CD4-positive, alpha-beta T cell treated with Interferon gamma for 1 hour (primary cell): ENCODE measurements at regions not wholly inside any gene's neighbourhood (a gene's known extent, or its start where the extent isn't known, plus 50 kb on each side); places are given as distances from the start of the nearest gene placed in this dataset.
"Not testable (repeated sequence)": the region's sequence is repeated elsewhere in the genome, so short reads cannot be mapped to it uniquely, and the experiment has no call there.

Source experiments
- DNase-seq: peaks from one replicate; pipeline ENCODE4 v3.0.0-alpha.2; 2020

DNA sequence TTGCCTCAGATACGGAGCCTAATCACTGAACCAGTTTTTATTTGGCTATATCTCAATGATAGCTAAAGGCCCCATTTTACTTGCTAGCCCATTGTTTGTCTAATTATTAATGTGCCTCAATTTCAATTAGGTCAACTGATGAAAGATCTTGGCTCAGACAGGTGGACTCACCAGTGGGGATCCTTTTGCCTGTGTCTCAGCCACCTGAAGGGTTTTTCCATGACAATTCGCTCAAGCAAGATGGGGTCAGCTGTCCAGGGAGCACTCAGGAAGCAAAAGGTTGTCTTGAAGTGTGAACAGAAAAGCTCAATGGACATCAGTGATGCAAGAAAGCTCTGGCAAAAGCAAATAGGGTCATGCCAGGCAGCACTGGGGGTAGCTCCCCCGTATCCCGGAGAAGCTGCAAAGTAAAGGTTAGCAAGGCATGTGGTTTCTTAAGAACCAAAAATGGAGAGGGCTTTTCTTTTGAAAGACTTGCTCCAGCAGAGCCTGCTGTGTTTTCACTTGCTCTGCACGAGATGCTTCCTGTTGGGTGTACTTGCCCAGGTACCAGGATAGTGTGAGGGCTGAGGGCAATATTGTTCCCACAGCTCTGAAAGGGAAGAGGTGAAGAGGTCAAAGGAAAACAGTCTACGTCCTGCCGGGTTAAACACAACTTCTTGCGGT is 541.2 kb upstream of the CDH5 start:
- DNase-seq = no peak

DNA sequence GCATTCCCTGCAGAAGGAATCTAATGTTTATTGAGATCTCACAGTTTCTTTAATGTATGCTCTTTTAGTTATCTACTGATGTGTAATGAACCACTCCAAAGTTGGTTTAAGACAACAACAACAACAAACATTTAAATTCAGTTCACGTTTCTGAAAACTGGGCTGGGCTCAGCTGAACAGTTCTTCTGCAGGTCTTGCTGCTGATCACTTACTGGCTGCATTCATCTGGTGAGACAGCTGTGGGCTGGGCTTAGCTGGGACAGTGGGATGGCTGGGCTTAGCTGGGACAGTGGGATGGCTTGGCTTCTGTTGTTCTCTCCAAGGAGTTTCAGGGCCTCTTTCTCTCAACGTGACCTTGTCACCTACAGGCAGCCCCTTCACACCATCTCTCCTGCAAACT is 544.3 kb upstream of the CDH5 start:
- DNase-seq = no peak

DNA sequence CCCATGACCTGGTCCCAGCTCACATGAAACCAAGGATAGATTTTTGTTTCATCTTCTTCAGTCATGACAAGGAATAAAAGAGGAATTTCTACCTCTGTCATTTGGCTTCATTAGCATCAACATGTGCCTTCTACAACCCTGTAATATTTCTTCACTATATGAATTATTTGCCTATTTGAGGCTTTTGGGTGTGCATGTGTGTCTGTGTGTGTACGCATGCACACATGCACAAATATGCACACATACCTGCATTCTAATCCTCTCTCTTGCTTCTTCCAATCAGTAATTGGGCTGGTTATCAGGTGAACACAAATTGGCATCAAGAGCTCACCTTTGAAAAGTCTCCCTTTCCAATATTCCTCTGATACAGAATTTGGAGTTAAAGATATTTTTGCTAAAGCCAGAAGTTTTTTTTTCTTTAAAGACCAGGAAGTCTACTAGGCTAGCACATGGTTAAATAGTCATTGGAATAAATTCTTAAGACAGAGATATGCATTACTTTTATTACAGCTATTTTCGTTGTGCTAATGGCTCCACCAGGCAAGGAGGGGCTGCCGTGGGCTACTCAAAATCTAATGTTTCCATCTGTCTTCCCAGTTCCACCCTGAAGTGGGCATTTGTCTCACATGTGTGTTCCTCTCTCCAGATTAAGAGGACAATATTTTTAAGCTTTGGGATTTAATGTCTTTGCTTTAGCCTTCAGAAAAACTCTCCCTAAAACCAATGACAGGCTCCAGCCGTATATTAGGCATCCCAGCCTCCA is 547.2 kb upstream of the CDH5 start:
- no peak for DNase-seq

DNA sequence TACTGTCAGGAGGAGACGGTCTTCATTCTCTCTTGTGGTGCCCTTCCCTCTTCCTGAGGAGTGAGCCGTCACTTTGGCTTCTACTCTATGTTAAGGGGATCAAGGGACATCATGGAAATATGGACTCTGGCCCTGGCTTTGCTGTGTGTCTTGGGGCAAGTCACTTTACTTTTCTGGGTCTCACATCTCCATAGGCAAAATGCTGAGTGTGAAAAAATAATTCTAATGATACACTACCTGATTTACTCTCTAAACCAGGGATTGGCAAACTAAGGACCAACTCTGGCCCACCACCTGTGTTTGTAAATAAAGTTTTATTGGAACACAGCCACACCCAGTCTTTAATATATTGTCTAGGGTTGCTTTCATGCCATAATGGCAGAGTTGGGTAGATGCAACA is 548.7 kb upstream of the CDH5 start:
- DNase-seq = no peak

DNA sequence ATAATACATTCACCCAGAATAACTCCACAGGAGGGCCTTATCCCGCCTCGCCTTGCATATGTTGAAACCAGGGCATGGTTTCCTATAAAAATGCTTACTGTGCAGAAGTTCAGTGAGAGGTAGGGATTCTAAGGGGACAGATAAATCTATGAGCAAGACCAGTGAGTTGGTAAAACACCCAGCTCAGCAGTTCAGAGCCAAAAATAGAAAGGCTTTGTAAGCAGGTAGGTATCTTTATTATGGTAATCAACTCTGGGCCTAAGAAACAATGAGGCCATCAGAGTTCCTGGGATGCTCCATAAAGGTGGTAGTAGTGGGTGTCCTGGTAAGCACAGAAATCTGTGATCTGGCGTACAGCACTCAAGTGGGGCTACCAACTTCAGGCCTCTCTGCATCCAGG is 549.4 kb upstream of the CDH5 start:
- no peak for DNase-seq

DNA sequence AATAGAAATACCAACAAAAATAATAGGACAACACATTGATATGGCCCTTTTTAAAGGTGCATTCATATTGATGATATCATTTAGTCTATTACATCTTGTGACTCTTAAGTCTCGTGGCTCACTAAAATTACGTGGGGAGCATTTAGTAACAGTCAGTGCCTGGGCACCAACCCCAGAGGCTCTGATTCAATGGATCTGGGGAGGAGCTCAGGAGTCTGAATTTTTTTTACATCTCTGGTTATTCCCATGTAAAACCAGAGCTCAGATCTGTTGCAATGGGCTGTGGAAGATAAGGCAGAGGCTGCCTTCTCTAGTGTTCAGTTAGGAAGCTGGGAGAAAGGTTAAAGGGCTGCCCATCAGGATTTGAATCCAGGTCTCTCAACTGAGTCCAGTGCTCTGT is 549.9 kb upstream of the CDH5 start:
- DNase-seq = no peak

DNA sequence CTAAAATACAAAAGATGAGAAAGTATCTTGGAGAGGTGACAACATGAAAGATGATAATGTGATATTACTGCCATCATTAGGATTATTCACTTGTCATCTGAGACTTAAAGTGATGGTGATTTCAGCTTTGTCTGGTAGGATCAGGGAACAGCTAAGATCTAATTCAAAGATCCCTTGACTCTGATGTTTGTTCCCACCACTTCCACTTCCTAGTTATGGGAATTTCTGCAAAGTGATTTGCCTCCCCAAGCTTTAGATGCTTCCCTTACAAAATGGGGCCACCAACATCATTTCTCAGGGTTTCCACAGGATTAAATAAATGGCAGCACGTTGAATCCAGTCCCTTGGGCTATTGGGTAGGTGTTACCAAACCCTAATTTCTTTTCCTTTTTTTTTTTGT is 550.8 kb upstream of the CDH5 start:
- no peak for DNase-seq

DNA sequence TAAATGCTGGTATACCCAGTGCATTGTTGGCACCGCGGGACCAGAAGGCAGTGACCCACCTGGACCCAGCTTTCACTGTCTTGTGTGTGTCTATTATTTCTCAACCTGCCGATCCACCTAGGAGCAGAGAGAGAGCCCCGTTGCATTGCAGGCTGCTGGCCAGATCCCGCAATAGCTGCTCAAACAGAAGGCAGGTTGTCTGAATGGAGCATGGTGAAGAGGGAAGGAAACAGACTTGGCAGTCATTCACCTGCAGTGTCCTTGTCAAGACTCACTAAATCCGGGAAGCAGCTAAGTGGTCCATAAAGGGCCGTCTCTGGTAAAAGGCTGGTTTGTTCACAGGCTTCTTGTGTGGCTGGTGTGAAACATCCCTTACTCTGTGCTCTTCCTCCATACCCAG is 552.6 kb upstream of the CDH5 start:
- DNase-seq = not testable (repeated sequence)

DNA sequence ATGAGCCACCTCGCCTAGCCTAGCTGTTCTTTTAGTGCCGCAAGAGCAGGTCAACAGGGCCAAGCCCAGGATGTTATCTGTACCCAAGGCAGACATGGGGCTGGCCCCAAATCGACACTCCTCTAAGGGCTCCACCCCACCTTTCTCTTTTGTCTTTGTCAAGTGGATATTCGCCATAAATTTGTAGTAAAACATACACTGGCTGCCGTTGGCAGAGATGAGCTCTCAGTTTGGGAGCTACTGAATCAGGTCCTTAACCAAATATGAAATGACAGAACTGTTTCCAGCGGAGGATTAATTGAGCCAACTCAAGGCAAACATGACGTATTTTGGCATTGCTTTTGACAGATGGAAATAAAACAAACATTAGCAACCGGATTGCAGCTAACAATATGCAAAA is 556.9 kb upstream of the CDH5 start:
- no peak for DNase-seq

GRCh38 chr16:65808790-65809189 is 557.7 kb upstream of the CDH5 start:
- DNase-seq = no peak

DNA sequence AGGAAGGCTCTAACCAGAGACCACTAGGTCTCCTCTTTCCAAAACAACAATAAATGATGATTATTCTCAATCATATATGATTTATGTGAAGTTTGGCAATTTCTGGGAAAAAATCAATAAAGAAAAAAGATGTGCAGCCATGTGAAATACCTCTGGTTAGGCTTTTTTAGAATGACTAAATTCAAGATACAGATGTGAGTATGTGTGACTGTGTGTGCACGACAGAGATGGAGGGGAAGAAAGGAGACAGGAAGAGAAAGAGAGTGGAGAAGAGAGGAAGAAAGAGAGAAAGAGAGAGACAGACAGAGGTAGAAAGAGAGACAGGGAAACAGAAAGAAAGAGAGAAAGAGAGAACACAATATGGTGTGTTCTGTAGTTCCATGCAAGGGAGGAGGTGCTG is 558.6 kb upstream of the CDH5 start:
- no peak for DNase-seq

DNA sequence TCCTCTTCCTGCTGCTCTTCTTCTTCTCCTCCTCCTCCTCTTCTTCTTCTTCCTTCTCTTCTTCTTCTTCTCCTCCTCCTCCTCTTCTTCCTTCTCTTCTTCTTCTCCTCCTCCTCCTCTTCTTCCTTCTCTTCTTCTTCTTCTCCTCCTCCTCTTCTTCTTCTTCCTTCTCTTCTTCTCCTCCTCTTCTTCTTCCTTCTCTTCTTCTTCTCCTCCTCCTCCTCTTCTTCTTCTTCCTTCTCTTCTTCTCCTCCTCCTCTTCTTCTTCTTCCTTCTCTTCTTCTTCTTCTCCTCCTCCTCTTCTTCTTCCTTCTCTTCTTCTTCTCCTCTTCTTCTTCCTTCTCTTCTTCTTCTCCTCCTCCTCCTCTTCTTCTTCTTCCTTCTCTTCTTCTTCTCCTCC is 560.8 kb upstream of the CDH5 start:
- not testable (repeated sequence) for DNase-seq

GRCh38 chr16:65796481-65796880 is 570.0 kb upstream of the CDH5 start:
- DNase-seq = no peak

GRCh38 chr16:65794973-65795372 is 571.5 kb upstream of the CDH5 start:
- no peak for DNase-seq

GRCh38 chr16:65793781-65794180 is 572.7 kb upstream of the CDH5 start:
- no peak for DNase-seq

GRCh38 chr16:65790768-65791167 is 575.7 kb upstream of the CDH5 start:
- no peak for DNase-seq

DNA sequence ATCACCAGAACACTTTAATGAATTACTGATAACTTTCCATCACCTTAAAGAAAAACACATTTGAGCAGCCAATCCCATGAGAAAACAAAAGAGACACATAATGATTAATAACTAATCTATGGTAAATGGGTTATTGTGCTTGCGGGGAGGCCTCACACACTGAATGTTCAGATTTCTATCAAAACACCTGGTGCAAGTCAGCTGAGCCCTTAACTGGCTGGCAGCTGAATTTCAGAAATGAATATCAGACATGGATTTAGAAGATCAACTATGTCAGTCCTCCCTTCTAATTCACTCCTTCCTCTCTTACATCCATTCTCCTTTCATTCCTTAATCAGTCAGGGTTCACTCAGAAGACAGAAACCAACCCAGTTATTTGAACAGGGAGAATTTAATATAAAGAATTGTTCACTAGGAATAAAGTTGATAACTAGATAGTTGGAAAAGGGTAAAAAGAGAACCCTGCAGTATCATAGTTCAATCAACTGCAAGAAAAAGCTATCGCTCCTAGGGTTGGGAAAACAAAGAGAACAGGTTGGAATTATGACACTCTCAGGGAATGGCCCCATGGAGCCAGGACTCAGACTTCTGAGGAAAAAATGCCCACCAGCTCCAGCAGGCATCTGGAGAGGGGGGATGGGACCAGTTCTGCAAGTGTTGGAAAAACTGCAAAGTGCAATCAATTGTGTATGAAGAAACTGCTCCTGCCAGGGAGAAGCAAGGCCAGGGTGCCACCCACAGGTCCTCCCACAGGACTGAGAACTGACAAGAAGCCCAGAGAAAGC is 577.1 kb upstream of the CDH5 start:
- DNase-seq = no peak

DNA sequence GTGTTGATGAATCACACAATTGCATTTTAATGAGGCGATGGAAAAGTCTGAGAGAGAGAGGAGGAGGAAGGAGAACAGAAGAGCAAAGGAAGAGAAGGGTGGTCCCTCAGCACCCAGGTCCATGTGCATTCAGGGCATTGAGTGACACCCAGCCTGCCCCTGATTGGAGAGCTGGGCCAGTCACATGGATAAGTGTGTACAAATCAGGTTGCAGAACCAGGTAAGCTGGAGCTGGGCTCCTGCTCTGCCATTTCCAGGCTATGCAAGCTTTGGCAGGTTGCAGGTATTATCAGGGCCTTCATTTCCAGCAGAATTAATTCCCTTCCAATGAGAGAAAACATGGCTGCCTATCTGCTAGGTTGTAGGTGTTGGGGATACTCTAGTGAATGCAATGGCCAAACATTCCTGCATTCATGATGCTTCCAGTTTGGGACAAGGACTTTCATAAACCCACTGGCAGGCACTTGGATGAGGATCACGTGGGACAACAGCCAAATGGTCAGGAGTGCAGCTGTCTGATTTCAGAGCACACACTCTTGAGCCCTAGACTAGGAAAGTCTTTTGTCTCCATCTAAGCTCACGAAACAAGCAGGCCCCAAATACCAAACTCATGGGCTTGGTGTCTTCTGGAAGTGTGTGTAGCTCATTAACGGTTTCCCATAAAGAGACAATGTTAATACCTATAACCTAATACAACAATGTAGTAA is 577.9 kb upstream of the CDH5 start:
- no peak for DNase-seq

DNA sequence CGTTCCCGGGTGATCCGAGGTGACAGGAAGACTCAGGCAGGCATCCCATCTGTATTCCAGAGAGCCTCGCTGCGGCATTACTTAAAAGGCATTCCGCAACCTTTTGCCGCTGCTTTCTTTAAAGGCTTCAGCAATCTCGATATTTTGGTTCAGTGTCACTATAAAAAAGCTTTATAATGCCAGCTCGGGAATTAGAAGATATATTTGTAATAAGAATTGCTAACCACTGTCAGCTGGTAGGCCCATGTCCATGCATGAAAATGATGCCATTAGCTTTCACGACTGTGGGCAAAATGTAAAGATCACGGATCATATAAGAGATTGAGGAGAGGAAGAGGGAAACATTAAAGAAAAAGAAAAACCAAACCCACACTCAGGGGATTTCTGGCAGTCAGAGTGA is 578.6 kb upstream of the CDH5 start:
- DNase-seq = no peak

DNA sequence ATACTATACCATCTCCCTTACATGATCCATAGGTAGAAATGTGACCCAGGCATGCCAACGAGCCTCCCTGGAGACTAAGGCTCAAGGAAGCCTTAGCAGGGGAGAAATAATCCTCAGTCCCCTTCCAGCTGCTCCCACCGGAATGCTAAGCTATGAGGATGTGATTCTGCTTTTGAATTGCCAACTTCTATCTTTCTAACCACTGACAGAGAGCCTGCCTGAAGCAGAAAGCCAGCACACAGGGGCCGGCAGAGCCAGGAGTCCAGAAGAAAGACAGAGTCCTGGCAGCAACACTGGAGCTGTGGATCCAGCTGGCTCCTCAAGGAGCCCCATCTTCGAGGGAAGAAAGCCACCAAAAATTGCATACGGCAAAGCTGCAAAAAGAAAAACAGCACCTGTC is 579.6 kb upstream of the CDH5 start:
- no peak for DNase-seq

DNA sequence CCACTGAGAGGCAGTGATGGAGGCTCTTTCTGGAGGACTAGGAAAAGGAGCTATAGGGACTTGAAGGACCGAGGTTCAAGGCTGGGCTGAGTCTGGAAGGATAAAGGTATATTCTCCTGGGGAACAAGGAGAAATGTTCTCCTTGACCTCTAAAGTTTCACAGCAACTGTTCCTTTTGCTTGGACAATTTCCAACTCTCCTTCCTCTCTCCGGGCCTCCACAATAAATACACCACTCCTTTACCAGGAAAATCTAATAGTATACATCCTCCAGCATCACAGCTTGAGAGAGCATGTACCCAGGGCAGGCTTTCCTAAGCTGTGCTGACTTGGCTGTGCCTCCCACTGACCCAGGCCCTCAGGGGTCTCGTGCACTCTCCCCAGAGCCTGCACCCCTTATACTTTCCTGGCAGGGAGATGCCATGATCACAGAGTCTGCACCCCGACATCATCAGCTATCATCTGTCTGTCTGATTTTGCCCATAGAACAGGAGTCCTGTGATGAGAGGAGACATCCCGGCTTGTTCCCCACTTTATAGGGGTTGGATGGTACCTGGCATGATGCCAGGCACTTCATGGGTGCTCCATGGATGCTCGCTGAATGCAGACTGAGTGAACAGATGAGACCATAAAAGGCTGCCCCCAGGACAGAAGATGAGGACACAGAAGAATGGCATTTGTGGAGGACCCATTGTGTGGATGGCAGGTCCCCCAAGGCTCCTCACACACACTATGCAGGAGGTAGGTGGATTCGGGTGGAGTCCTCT is 582.6 kb upstream of the CDH5 start:
- no peak for DNase-seq
